ENCODE measurements at regions not wholly inside any gene's neighbourhood (a gene's known extent, or its start where the extent isn't known, plus 50 kb on each side); places are given as distances from the start of the nearest gene placed in this dataset.

- Histone ChIP-seq H3K4me3 (ENCODE audit: insufficient read depth, low read depth, low read length) (no peak overlapping the region), H3K4me2 (ENCODE audit: low read depth, low read length) (no peak overlapping the region), H2AFZ (replicated peaks; ENCODE audit: low read length, poor library complexity) (no peak overlapping the region), H3K27me3 (ENCODE audit: control insufficient read depth, insufficient read depth, low read length) (no peaks in the 10 kb centered on the region), H2AK9ac (replicated peaks; ENCODE audit: low read depth, low read length, poor library complexity) (no peak overlapping the region), H2BK120ac (ENCODE audit: low read depth, low read length) (no peak overlapping the region), H3K4ac (ENCODE audit: low read depth, low read length) (peak overlapping the region; percentile 48; the same call in 1 of the 2 replicates), H4K91ac (ENCODE audit: insufficient read depth, low read depth, low read length) (no peak overlapping the region), H3K14ac (replicated peaks; ENCODE audit: low read depth, low read length) (no peak overlapping the region; the same call in 1 of the 2 replicates), H3K4me1 (ENCODE audit: control insufficient read depth, insufficient read depth, low read length) (peaks cover 8% of the 10 kb centered on the region), H3K27ac (ENCODE audit: insufficient read depth, low read length) (no peak overlapping the region; the same call in 1 of the 2 replicates), H3K36me3 (ENCODE audit: control insufficient read depth, insufficient read depth, low read length) (peaks cover 24% of the 10 kb centered on the region), H3K18ac (ENCODE audit: low read depth, low read length) (no peak overlapping the region), H3K79me1 (ENCODE audit: low read depth in 1 of 2, low read length in 2 of 2) (peaks cover 0 to 72% of the 10 kb centered on the region in 2 experiments; a peak in 3 of 4 replicates), H3K9ac (ENCODE audit: low read depth, low read length) (no peak overlapping the region), H2BK5ac (ENCODE audit: low read depth, low read length, poor library complexity, severe bottlenecking) (no peak overlapping the region), H3K9me1 (ENCODE audit: insufficient read depth, low read length) (peaks cover 28% of the 10 kb centered on the region), H2AK5ac (ENCODE audit: low read depth, low read length) (no peak overlapping the region), H2BK20ac (ENCODE audit: low read depth, low read length) (no peak overlapping the region), H4K20me1 (ENCODE audit: insufficient read depth, low read length) (peaks cover 97% of the 10 kb centered on the region), H3K56ac (ENCODE audit: extremely low read depth, insufficient read depth, low read length) (no peak overlapping the region), H4K8ac (ENCODE audit: low read depth in 2 of 2, low read length in 2 of 2) (peak overlapping the region in 1 of 2 experiments; percentile 65; a peak in 1 of 4 replicates), H2BK15ac (ENCODE audit: low read depth, low read length) (no peak overlapping the region), H3K9me3 (ENCODE audit: control insufficient read depth, insufficient read depth, low read length) (no peaks in the 10 kb centered on the region), H4K5ac (ENCODE audit: low read depth, low read length) (no peak overlapping the region), H3K23ac (ENCODE audit: low read depth, low read length) (peak overlapping the region; percentile 44; the same call in 1 of the 2 replicates)
- intact Hi-C loops (cut with micrococcal nuclease) = no loop called here
- TF ChIP-seq USF2 (IDR thresholded peaks at IDR 0.05; ENCODE audit: low read depth, low read length) = no peak
- peak; percentile 83 for TF ChIP-seq RFX5 (IDR thresholded peaks at IDR 0.05; ENCODE audit: low read depth, low read length)
- TF ChIP-seq SMC3 (IDR thresholded peaks at IDR 0.05; ENCODE audit: low read depth, low read length) = peak; percentile 61
- TF ChIP-seq CTCF (conservative IDR thresholded peaks at IDR 0.05; ENCODE audit: low read depth, low read length) = peak; percentile 47
- peak; percentile 68 for TF ChIP-seq RAD21 (IDR thresholded peaks at IDR 0.05; ENCODE audit: low read length)
- no peak for TF ChIP-seq MAZ (IDR thresholded peaks at IDR 0.05; ENCODE audit: borderline replicate concordance, low read depth, low read length)
- no peak for TF ChIP-seq FOS (IDR thresholded peaks at IDR 0.05; ENCODE audit: low read depth, low read length)
- ATAC-seq (ENCODE audit: low read depth) (peak; percentile 16), DNase-seq (peak; percentile 52)
- dilution Hi-C loops (cut with HindIII; ENCODE audit: low sequenced_read_pairs, unreplicated experiment) = loop anchor here (25.0 kb wide), 1 partner anchor 104 kb away; no protein-coding TSS in a partner anchor
- WGBS, 2 experiments (ENCODE audit: extremely low coverage in 2 of 2, insufficient read length in 1 of 2) = 74% methylated on average over 2 of the region's 5 CpGs; no CpG with 5 or more reads in 1 of the 2 experiments
- POLR2A ChIA-PET (ENCODE audit: unreplicated experiment) = no interaction called here
- BruUV-seq (replicated peaks) = no TSS peak
- CTCF ChIA-PET = interaction anchor here (0.7 kb wide), 1 partner anchor 151 kb away, joined by 4 read pairs; no protein-coding TSS in a partner anchor
- in situ Hi-C loops (cut with MboI; ENCODE audit: low sequenced_read_pairs) = no loop called here
Measured at GRCh38 chr9:110058304-110058953, 149.5 kb downstream of the C9orf152 start.

Measured in IMR-90 (cell line).